Esophagus squamous epithelium (tissue), 4 donors: ENCODE measurements at regions not wholly inside any gene's neighbourhood (a gene's known extent, or its start where the extent isn't known, plus 50 kb on each side); places are given as distances from the start of the nearest gene placed in this dataset.

Experiments
- POLR2A ChIP-seq, 4 donors: fragments of 450-650 bp; IDR thresholded peaks; one replicate each; pipeline ENCODE4 v1.6.1; 2017; ENCODE audit warnings: antibody characterized with exemption in 4 of 4, mild to moderate bottlenecking in 4 of 4, moderate library complexity in 3 of 4
- TF ChIP-seq, protein P1 (sequence below), 6 experiments: fragments of 450-650 bp in 4 of 6; fragments of 200-600 bp in 2 of 6; sonication (generic) in 2 of 6; IDR thresholded peaks; one replicate each; pipeline ENCODE4 v1.5.1; 2016 to 2019; ENCODE audit warnings: antibody characterized with exemption in 6 of 6, mild to moderate bottlenecking in 4 of 6, moderate library complexity in 4 of 6

DNA sequence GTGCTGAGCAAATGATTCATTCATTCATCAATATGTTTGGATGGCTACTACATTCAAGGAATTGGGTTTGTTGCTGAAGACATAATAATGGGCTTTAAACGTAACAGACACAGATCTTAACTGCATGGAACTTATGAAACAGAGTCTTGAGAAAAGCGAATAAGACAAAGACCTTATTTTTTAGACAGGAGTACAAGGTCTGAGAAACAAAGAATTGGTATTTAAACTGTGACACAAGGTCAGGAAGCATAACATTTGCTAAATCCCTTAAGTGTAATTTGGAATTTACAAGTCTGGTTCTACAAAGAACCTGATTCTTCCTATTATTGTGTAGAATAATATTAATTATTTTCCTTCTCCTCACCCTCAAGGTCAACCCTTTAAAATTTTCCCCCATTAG lies 565.4 kb upstream of the RGS18 start:
- TF ChIP-seq, protein P1, sequence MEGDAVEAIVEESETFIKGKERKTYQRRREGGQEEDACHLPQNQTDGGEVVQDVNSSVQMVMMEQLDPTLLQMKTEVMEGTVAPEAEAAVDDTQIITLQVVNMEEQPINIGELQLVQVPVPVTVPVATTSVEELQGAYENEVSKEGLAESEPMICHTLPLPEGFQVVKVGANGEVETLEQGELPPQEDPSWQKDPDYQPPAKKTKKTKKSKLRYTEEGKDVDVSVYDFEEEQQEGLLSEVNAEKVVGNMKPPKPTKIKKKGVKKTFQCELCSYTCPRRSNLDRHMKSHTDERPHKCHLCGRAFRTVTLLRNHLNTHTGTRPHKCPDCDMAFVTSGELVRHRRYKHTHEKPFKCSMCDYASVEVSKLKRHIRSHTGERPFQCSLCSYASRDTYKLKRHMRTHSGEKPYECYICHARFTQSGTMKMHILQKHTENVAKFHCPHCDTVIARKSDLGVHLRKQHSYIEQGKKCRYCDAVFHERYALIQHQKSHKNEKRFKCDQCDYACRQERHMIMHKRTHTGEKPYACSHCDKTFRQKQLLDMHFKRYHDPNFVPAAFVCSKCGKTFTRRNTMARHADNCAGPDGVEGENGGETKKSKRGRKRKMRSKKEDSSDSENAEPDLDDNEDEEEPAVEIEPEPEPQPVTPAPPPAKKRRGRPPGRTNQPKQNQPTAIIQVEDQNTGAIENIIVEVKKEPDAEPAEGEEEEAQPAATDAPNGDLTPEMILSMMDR (IDR thresholded peaks at IDR 0.05): no peak
- no peak for TF ChIP-seq POLR2A (IDR thresholded peaks at IDR 0.05)
